ENCODE measurements at regions not wholly inside any gene's neighbourhood (a gene's known extent, or its start where the extent isn't known, plus 50 kb on each side); places are given as distances from the start of the nearest gene placed in this dataset.

GRCh38 chr12:94781835-94782234 is 131.5 kb upstream of the TMCC3 start:
- TF ChIP-seq EP300 (IDR thresholded peaks at IDR 0.05; ENCODE audit: borderline replicate concordance in 1 of 2, low read depth in 1 of 2, low read length in 1 of 2) (no peak), CTCF (IDR thresholded peaks at IDR 0.05) (no peak), RAD21 (IDR thresholded peaks at IDR 0.05; ENCODE audit: low read length) (no peak), MXI1 (IDR thresholded peaks at IDR 0.05; ENCODE audit: low read depth, low read length) (no peak), USF2 (IDR thresholded peaks at IDR 0.05; ENCODE audit: borderline replicate concordance, low read depth, low read length) (no peak), RCOR1 (IDR thresholded peaks at IDR 0.05; ENCODE audit: low read length) (no peak)

All from SK-N-SH (cell line).